Stimulated activated CD8-positive, alpha-beta memory T cell treated with anti-CD3 and anti-CD28 coated beads, Interleukin-4, amount 100 ng/mL, for 48 hours (primary cell): ENCODE measurements at regions not wholly inside any gene's neighbourhood (a gene's known extent, or its start where the extent isn't known, plus 50 kb on each side); places are given as distances from the start of the nearest gene placed in this dataset.

Experiments used
- DNase-seq: peaks from one replicate; pipeline ENCODE4 v3.0.0-alpha.2; 2020

- DNase-seq = no peak
Measured at GRCh38 chr4:155510771-155511170, 134.0 kb upstream of the MAP9 start.

GRCh38 chr4:155509555-155509954 lies 132.8 kb upstream of the MAP9 start:
- DNase-seq = no peak

- DNase-seq = no peak
Measured at GRCh38 chr4:155506745-155507144, 130.0 kb upstream of the MAP9 start.

- DNase-seq = no peak
Measured at GRCh38 chr4:155505321-155505720, 128.6 kb upstream of the MAP9 start.

- DNase-seq = no peak
Measured at GRCh38 chr4:155497306-155497705, 120.5 kb upstream of the MAP9 start.

- no peak for DNase-seq
Measured at GRCh38 chr4:155496294-155496626, 119.5 kb upstream of the MAP9 start.

- DNase-seq = no peak
Measured at GRCh38 chr4:155495572-155496293, 119.0 kb upstream of the MAP9 start.

- no peak for DNase-seq
Measured at GRCh38 chr4:155494037-155494718, 117.4 kb upstream of the MAP9 start.

GRCh38 chr4:155491336-155492120 lies 114.8 kb upstream of the MAP9 start:
- DNase-seq = no peak

- no peak for DNase-seq
Measured at GRCh38 chr4:155489271-155489670, 112.5 kb upstream of the MAP9 start.

- no peak for DNase-seq
Measured at GRCh38 chr4:155488691-155489090, 111.9 kb upstream of the MAP9 start.

GRCh38 chr4:155487210-155487609 lies 110.4 kb upstream of the MAP9 start:
- no peak for DNase-seq

- DNase-seq = no peak
Measured at GRCh38 chr4:155481150-155481549, 104.4 kb upstream of the MAP9 start.

- DNase-seq = no peak
Measured at GRCh38 chr4:155479835-155480234, 103.1 kb upstream of the MAP9 start.

GRCh38 chr4:155478336-155478835 lies 101.6 kb upstream of the MAP9 start:
- DNase-seq = no peak

- DNase-seq = no peak
Measured at GRCh38 chr4:155474758-155475157, 98.0 kb upstream of the MAP9 start.

- no peak for DNase-seq
Measured at GRCh38 chr4:155473420-155474095, 96.8 kb upstream of the MAP9 start.

GRCh38 chr4:155468282-155468681 lies 91.5 kb upstream of the MAP9 start:
- DNase-seq = no peak

- DNase-seq = no peak
Measured at GRCh38 chr4:155450676-155451075, 73.9 kb upstream of the MAP9 start.

GRCh38 chr4:155445306-155445705 lies 68.5 kb upstream of the MAP9 start:
- DNase-seq = no peak

- DNase-seq = no peak
Measured at GRCh38 chr4:155444721-155445120, 68.0 kb upstream of the MAP9 start.

- DNase-seq = peak; percentile 81
Measured at GRCh38 chr4:155442267-155443105, 65.7 kb upstream of the MAP9 start.
